A673 (cell line): ENCODE measurements at regions not wholly inside any gene's neighbourhood (a gene's known extent, or its start where the extent isn't known, plus 50 kb on each side); places are given as distances from the start of the nearest gene placed in this dataset.

Experiments
- BruUV-seq: library from RNA; stranded (reverse); fragments of 400-500 nt; replicated peaks from 2 replicates; lab custom pipeline; 2021; lab: Mats Ljungman, UMichigan
- CTCF ChIA-PET: fragments of 300-600 bp; sonication (Branson Sonifier 250); formaldehyde crosslinking; loops from one replicate; lab custom pipeline; 2022; ENCODE audit warnings: antibody characterized with exemption; lab: Charles Lee
- POLR2A ChIA-PET: fragments of 300-600 bp; sonication (Branson Sonifier 250); formaldehyde crosslinking; loops from one replicate; lab custom pipeline; 2022; ENCODE audit warnings: antibody characterized with exemption; ENCODE audit not compliant: low non-redundant PET; lab: Charles Lee
- DNase-seq: peaks from one replicate; pipeline ENCODE4 v3.0.0-alpha.2; 2015; ENCODE audit warnings: low spot score
- H3K27ac ChIP-seq: fragments of 200-600 bp; sonication (generic); 2 replicates; pipeline ENCODE4 v1.5.1; 2016; ENCODE audit warnings: mixed run types, low read depth, mild to moderate bottlenecking, mixed read lengths, antibody characterized with exemption, low read length; ENCODE audit not compliant: poor library complexity, severe bottlenecking
- H3K27me3 ChIP-seq: fragments of 200-600 bp; sonication (generic); replicated peaks from 2 replicates; pipeline ENCODE4 v1.6.1; 2017; ENCODE audit warnings: mixed run types, low read depth, mild to moderate bottlenecking, mixed read lengths, antibody characterized with exemption, low read length; ENCODE audit not compliant: insufficient read depth, poor library complexity
- H3K36me3 ChIP-seq: fragments of 200-600 bp; sonication (generic); 2 replicates; pipeline ENCODE4 v1.6.1; 2016; ENCODE audit warnings: mixed run types, mild to moderate bottlenecking, mixed read lengths, antibody characterized with exemption, low read length; ENCODE audit not compliant: insufficient read depth, poor library complexity, severe bottlenecking
- H3K4me1 ChIP-seq: fragments of 200-600 bp; sonication (generic); 2 replicates; pipeline ENCODE4 v1.6.1; 2017; ENCODE audit warnings: mixed run types, mild to moderate bottlenecking, mixed read lengths, antibody characterized with exemption, low read length; ENCODE audit not compliant: insufficient read depth, poor library complexity, severe bottlenecking
- H3K4me3 ChIP-seq: fragments of 200-600 bp; sonication (generic); 2 replicates; pipeline ENCODE4 v1.5.1; 2016; ENCODE audit warnings: low read depth, mixed run types, mild to moderate bottlenecking, mixed read lengths, low read length; ENCODE audit not compliant: poor library complexity, severe bottlenecking
- H3K9me3 ChIP-seq: fragments of 200-600 bp; sonication (generic); 2 replicates; pipeline ENCODE4 v1.6.1; 2016; ENCODE audit warnings: mixed run types, low read depth, mild to moderate bottlenecking, mixed read lengths, antibody characterized with exemption, low read length; ENCODE audit not compliant: poor library complexity, severe bottlenecking
- CTCF ChIP-seq: fragments of 300-800, 200-600 bp; sonication (generic); conservative IDR thresholded peaks from 2 replicates; pipeline ENCODE4 v1.5.1; 2017; ENCODE audit warnings: low read depth, mild to moderate bottlenecking, antibody characterized with exemption, low read length, moderate library complexity, mixed read lengths
- EZH2 ChIP-seq: fragments of 200-600 bp; sonication (generic); IDR thresholded peaks from 2 replicates; pipeline ENCODE4 v1.6.1; 2017; ENCODE audit warnings: borderline replicate concordance, low read depth, mild to moderate bottlenecking, mixed read lengths, antibody characterized with exemption, low read length; ENCODE audit not compliant: poor library complexity, severe bottlenecking
- intact Hi-C: fragments of 100-400 bp; cut with micrococcal nuclease; formaldehyde crosslinking; loops from one replicate; pipeline ENCODE4 v1.10.0; 2022; ENCODE audit not compliant: unreplicated experiment

- H3K27me3 ChIP-seq: no peaks in the 10 kb centered on the region
- DNase-seq: no peak
- intact Hi-C loops: no loop called here
- no TSS peak for BruUV-seq
- H3K27ac ChIP-seq: no peak overlapping the region
- TF ChIP-seq CTCF (no peak), EZH2 (no peak)
- H3K36me3 ChIP-seq: no peaks in the 10 kb centered on the region
- POLR2A ChIA-PET: no interaction called here
- CTCF ChIA-PET: no interaction called here
- no peak overlapping the region for H3K4me3 ChIP-seq
- H3K4me1 ChIP-seq: no peaks in the 10 kb centered on the region
- H3K9me3 ChIP-seq: no peaks in the 10 kb centered on the region
Measured at GRCh38 chr11:134761926-134762247, 349.8 kb upstream of the B3GAT1 start.

DNA sequence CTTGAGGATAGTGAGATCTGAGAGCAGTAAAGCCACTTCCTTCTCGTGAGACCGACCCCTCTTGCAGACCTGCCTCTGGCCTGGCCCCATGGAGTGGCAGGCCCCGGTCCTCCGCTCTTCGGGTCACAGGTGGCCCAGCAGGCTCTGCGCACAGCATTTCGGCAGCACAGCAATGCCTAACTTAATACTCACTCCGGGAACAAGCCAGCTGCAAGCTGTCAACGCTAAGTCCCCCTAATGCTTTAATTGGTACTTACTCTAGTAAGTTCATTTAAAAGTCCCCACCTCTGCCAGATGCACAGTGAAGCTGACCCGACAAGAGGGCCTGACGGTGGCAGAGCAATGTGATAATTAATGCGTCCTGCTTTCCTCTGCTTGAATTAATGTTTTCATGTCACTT lies 349.3 kb upstream of the B3GAT1 start:
- ChIA-PET CTCF (no interaction called here), POLR2A (no interaction called here)
- H3K9me3 ChIP-seq: no peaks in the 10 kb centered on the region
- no TSS peak for BruUV-seq
- no peak for DNase-seq
- TF ChIP-seq EZH2: no peak
- TF ChIP-seq CTCF: no peak
- H3K27ac ChIP-seq: no peak overlapping the region
- no peaks in the 10 kb centered on the region for H3K4me1 ChIP-seq
- no peaks in the 10 kb centered on the region for H3K27me3 ChIP-seq
- intact Hi-C loops: no loop called here
- H3K4me3 ChIP-seq: no peak overlapping the region
- no peaks in the 10 kb centered on the region for H3K36me3 ChIP-seq

DNA sequence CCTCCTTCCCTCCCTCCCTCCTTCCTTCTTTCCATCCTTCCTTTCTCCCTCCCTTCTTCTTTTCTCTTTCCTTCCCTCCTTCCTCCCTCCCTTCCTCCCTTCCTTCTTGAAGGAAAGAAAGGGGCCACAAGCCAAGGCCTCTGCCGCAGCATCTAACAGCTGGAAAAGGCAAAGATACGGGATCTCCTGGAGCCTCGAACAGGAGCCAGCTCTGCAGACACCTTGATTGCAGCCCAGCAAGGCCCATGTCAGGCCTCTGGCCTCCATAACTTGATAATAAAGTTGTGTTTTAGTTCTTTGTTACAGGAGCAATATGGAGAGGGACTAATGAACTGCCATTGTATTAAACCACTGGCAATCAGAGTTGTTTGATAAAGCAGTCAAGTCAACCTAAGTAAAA lies 348.9 kb upstream of the B3GAT1 start:
- H3K4me1 ChIP-seq: no peaks in the 10 kb centered on the region
- no peaks in the 10 kb centered on the region for H3K36me3 ChIP-seq
- no TSS peak for BruUV-seq
- no peak overlapping the region for H3K27ac ChIP-seq
- no peaks in the 10 kb centered on the region for H3K9me3 ChIP-seq
- TF ChIP-seq CTCF (no peak), EZH2 (no peak)
- no peaks in the 10 kb centered on the region for H3K27me3 ChIP-seq
- intact Hi-C loops: no loop called here
- ChIA-PET POLR2A (no interaction called here), CTCF (no interaction called here)
- H3K4me3 ChIP-seq: no peak overlapping the region
- no peak for DNase-seq
